CD4-positive, alpha-beta T cell (primary cell): ENCODE measurements at regions not wholly inside any gene's neighbourhood (a gene's known extent, or its start where the extent isn't known, plus 50 kb on each side); places are given as distances from the start of the nearest gene placed in this dataset.

Experiments used
- ATAC-seq: fragments of 200-7000 bp; cut with Tn5 transposase; one replicate; pipeline ENCODE4 v1.10.0; 2022; ENCODE audit warnings: mild to moderate bottlenecking; ENCODE audit not compliant: poor library complexity
- CTCF ChIA-PET: fragments of 350-600 bp; sonication (Branson Sonifier 250); formaldehyde crosslinking; loops from one replicate; lab custom pipeline; 2021; ENCODE audit warnings: antibody characterized with exemption, inconsistent platforms; lab: Charles Lee
- POLR2A ChIA-PET: fragments of 350-600 bp; sonication (Branson Sonifier 250); formaldehyde crosslinking; loops from one replicate; lab custom pipeline; 2021; ENCODE audit warnings: antibody characterized with exemption, inconsistent platforms; lab: Charles Lee
- DNase-seq, 14 experiments: peaks; one replicate each; pipeline ENCODE4 v3.0.0-alpha.2; 2013 to 2020; ENCODE audit warnings: mixed read lengths in 2 of 14
- H3K27ac ChIP-seq, 2 donors: one replicate each; pipeline versions ENCODE4 v1.5.1 to v1.7.0; 2013; ENCODE audit warnings: low read length in 2 of 2, low read depth in 1 of 2, mild to moderate bottlenecking in 1 of 2
- H3K27me3 ChIP-seq, 2 experiments: 1 replicate in 1 of 2; 2 replicates in 1 of 2; pipeline versions ENCODE4 v1.6.1 to v1.7.0; 2013; ENCODE audit warnings: low read length in 2 of 2, control low read depth in 1 of 2, mild to moderate bottlenecking in 1 of 2, moderate library complexity in 1 of 2; ENCODE audit not compliant: insufficient read depth in 2 of 2, control insufficient read depth in 1 of 2
- H3K36me3 ChIP-seq: one replicate; pipeline ENCODE4 v1.6.1; 2013; ENCODE audit warnings: low read length, control low read depth; ENCODE audit not compliant: insufficient read depth
- H3K4me1 ChIP-seq: one replicate; pipeline ENCODE4 v1.6.1; 2013; ENCODE audit warnings: low read length, control low read depth; ENCODE audit not compliant: insufficient read depth
- H3K4me3 ChIP-seq: one replicate; pipeline ENCODE4 v1.5.1; 2013; ENCODE audit warnings: mild to moderate bottlenecking, low read length, moderate library complexity
- H3K9me3 ChIP-seq, 2 experiments: 1 replicate in 1 of 2; 2 replicates in 1 of 2; pipeline versions ENCODE4 v1.6.1 to v1.7.0; 2013; ENCODE audit warnings: low read length in 2 of 2, mild to moderate bottlenecking in 2 of 2, control low read depth in 1 of 2, moderate library complexity in 1 of 2; ENCODE audit not compliant: control insufficient read depth in 1 of 2, insufficient read depth in 1 of 2
- H3K27ac Mint-ChIP-seq: one replicate; pipeline ENCODE4 v1.8.0; 2020; ENCODE audit warnings: mixed read lengths
- H3K27me3 Mint-ChIP-seq: one replicate; pipeline ENCODE4 v1.8.0; 2021; ENCODE audit warnings: mixed read lengths
- H3K36me3 Mint-ChIP-seq: one replicate; pipeline ENCODE4 v1.8.0; 2021; ENCODE audit warnings: low read depth, mixed read lengths
- H3K4me1 Mint-ChIP-seq: one replicate; pipeline ENCODE4 v1.8.0; 2021; ENCODE audit warnings: low read depth, mixed read lengths
- H3K4me3 Mint-ChIP-seq: one replicate; pipeline ENCODE4 v1.8.0; 2020; ENCODE audit warnings: mild to moderate bottlenecking, mixed read lengths
- H3K9me3 Mint-ChIP-seq: one replicate; pipeline ENCODE4 v1.8.0; 2020; ENCODE audit warnings: mixed read lengths
- CTCF ChIP-seq: fragments of 200-600 bp; IDR thresholded peaks from one replicate; pipeline ENCODE4 v1.8.0; 2022; ENCODE audit warnings: antibody characterized with exemption, mild to moderate bottlenecking
- intact Hi-C, 2 experiments: fragments of 100-400 bp; cut with DNase I in 1 of 2; cut with micrococcal nuclease in 1 of 2; formaldehyde crosslinking; loops; one replicate each; pipeline versions ENCODE4 v1.15.1 to v1.9.0; 2023 to 2025; cut with DNase I, micrococcal nuclease

GRCh38 chr20:37638527-37638926 lies 55.3 kb upstream of the CTNNBL1 start:
- Mint-ChIP-seq H3K4me1 (no peaks in the 10 kb centered on the region), H3K36me3 (no peaks in the 10 kb centered on the region), H3K27ac (no peak overlapping the region), H3K4me3 (no peak overlapping the region), H3K27me3 (peaks cover 61% of the 10 kb centered on the region), H3K9me3 (peaks cover 2% of the 10 kb centered on the region)
- Histone ChIP-seq H3K4me3 (no peak overlapping the region), H3K27me3 (peaks cover 16 to 30% of the 10 kb centered on the region in 2 experiments), H3K36me3 (no peaks in the 10 kb centered on the region), H3K27ac (no peak overlapping the region), H3K9me3 (peaks cover 11 to 20% of the 10 kb centered on the region in 2 experiments), H3K4me1 (no peaks in the 10 kb centered on the region)
- ChIA-PET CTCF (no interaction called here), POLR2A (no interaction called here)
- no peak for TF ChIP-seq CTCF
- no peak for DNase-seq
- intact Hi-C loops, result no loop called here
- ATAC-seq, result no peak

- ChIA-PET CTCF (no interaction called here), POLR2A (no interaction called here)
- Histone ChIP-seq H3K4me1 (no peaks in the 10 kb centered on the region), H3K4me3 (no peak overlapping the region), H3K27me3 (peaks cover 16 to 18% of the 10 kb centered on the region in 2 experiments), H3K27ac (no peak overlapping the region), H3K36me3 (no peaks in the 10 kb centered on the region), H3K9me3 (peaks cover 11 to 23% of the 10 kb centered on the region in 2 experiments)
- DNase-seq (no peak), ATAC-seq (no peak)
- H3K4me1 Mint-ChIP-seq, result no peaks in the 10 kb centered on the region
- intact Hi-C loops, result no loop called here
- no peak for TF ChIP-seq CTCF
- no peak overlapping the region for H3K27ac Mint-ChIP-seq
- H3K27me3 Mint-ChIP-seq, result peaks cover 61% of the 10 kb centered on the region
- H3K9me3 Mint-ChIP-seq, result peaks cover 2% of the 10 kb centered on the region
- no peaks in the 10 kb centered on the region for H3K36me3 Mint-ChIP-seq
- no peak overlapping the region for H3K4me3 Mint-ChIP-seq
These were observed 56.9 kb upstream of the CTNNBL1 start for GRCh38 chr20:37636977-37637376.

- Histone ChIP-seq H3K36me3 (no peaks in the 10 kb centered on the region), H3K27me3 (peaks cover 14 to 17% of the 10 kb centered on the region in 2 experiments), H3K4me3 (no peak overlapping the region), H3K4me1 (no peaks in the 10 kb centered on the region), H3K9me3 (peaks cover 11 to 27% of the 10 kb centered on the region in 2 experiments), H3K27ac (no peak overlapping the region)
- CTCF ChIA-PET, result no interaction called here
- no peaks in the 10 kb centered on the region for H3K36me3 Mint-ChIP-seq
- intact Hi-C loops, result no loop called here
- H3K4me1 Mint-ChIP-seq, result no peaks in the 10 kb centered on the region
- H3K27me3 Mint-ChIP-seq, result peaks cover 58% of the 10 kb centered on the region
- H3K9me3 Mint-ChIP-seq, result peaks cover 2% of the 10 kb centered on the region
- TF ChIP-seq CTCF, result no peak
- no peak for ATAC-seq
- DNase-seq, result no peak
- H3K27ac Mint-ChIP-seq, result no peak overlapping the region
- no peak overlapping the region for H3K4me3 Mint-ChIP-seq
- POLR2A ChIA-PET, result no interaction called here
These were observed 57.4 kb upstream of the CTNNBL1 start for GRCh38 chr20:37636212-37636975.
